GM19043 (cell line): ENCODE measurements at regions not wholly inside any gene's neighbourhood (a gene's known extent, or its start where the extent isn't known, plus 50 kb on each side); places are given as distances from the start of the nearest gene placed in this dataset.
A peak's percentile ranks its signal among the peaks of the same experiment; 100 is the strongest.
"Not testable (repeated sequence)": the region's sequence is repeated elsewhere in the genome, so short reads cannot be mapped to it uniquely, and the experiment has no call there.

Source experiments
- ATAC-seq: cut with Tn5 transposase; IDR thresholded peaks from one replicate; pipeline ENCODE4 v1.9.1; 2021; ENCODE audit warnings: low read depth; ENCODE audit not compliant: unreplicated experiment

DNA sequence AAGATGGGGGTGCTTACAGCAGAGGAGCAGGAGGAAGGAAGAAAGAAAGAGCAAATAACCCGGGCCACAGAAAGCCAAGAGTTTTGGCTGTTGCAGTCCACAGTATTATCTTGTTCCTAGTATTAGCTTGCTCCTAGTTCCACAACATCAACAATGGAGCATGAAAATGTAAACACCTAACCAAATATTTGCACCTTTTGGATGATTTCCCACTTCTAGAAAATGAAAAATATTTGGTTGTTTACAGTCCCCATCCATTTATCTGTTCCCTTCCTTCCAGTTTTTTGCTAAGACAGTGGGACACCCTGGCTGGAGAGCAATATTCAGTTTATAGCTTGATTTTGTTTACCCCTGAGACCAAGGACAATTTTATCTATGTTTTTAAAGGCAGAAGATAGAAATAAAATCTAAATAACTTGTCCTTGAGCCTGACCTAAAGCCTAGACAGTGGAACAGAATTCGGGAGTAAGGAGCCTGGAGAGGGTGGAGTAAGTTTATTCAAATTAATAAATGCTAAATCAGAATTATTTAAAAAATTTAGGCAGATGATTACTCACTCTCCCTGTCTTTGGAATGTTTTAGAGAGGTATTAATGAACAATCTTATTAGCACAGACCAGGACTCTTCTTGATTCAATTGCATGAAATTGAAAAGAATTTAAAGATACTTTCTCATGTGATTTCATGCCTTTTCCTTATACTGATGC is 51.6 kb downstream of the RESF1 start:
- ATAC-seq = no peak

- ATAC-seq = no peak
Measured at GRCh38 chr12:32012249-32012785, 53.1 kb downstream of the RESF1 start.

GRCh38 chr12:32015036-32015435 is 55.8 kb downstream of the RESF1 start:
- no peak for ATAC-seq

- no peak for ATAC-seq
Measured at GRCh38 chr12:32016680-32017482, 57.7 kb downstream of the RESF1 start.

DNA sequence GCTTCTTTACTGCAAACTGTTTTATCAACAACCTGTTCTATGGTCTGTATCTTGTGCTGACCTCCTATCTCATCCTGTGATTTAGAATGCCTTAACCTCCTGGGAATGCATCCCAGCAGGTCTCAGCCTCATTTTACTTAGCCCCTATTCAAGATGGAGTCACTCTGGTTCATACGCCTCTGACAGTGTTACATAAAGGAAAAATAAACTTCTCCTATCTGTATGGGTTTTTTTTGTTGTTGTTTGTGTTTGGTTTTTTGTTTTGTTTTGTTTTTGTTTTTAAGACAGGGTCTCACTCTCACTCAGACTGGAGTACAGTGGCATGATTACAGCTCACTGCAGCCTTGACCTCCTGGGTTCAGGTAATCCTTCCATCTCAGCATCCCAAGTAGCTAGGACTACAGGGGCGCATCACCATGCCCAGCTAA is 62.1 kb downstream of the RESF1 start:
- ATAC-seq = no peak

GRCh38 chr12:32022387-32022786 is 63.2 kb downstream of the RESF1 start:
- ATAC-seq = not testable (repeated sequence)

GRCh38 chr12:32023861-32024260 is 64.6 kb downstream of the RESF1 start:
- ATAC-seq = not testable (repeated sequence)

DNA sequence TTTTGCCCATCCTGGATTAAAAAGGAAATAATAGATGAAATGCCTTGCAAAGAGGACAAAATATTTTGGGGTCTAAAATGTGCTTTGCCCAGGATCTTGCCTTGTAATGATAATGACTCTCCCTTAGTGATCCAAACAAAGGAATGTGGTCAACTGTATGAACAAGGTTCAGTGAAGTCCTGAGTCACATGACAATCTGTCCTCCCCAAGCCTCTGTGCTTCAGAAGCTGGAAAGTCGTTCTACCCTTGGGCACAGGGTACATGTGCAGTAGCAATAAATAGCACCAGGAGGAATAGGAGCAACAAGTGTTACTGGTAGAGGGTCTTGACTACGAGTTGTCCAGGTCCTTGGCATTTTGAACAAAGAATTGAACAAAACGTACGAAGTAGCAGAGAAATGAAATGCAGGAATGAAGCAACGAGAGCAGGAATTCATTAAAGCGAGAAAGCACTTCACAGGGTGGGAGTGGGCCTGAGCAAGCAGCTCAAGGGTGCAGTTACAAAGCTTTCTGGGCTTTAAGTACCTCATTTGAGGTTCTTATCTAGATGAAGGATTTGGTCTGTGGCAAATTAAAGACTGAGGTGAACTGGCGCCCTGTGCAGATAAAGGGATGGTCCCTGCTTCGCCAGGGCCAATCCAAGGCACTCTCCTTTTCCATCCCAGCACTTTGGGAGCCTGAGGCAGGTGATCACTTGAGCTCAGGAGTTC is 65.8 kb downstream of the RESF1 start:
- ATAC-seq = no peak

DNA sequence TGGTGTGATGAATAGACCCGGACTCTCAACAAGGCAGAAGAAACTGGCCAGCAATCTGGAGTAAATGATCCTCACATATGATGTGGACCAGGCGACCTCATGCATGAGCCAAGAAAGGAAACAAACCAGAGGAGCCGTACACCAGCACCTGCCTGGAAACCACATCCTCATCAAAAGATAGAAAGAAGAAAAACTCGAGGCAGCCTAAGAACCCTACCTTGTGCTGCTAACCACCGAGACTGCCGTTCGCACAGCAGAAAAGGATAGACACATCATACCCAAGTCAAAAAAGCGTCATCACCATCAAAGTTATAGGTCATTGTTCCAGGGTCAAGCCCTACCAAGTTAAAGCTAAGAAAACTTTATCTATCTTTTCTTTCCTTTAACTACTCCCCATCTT is 66.7 kb downstream of the RESF1 start:
- ATAC-seq = peak; percentile 96

- no peak for ATAC-seq
Measured at GRCh38 chr12:32027684-32028365, 68.6 kb downstream of the RESF1 start.

DNA sequence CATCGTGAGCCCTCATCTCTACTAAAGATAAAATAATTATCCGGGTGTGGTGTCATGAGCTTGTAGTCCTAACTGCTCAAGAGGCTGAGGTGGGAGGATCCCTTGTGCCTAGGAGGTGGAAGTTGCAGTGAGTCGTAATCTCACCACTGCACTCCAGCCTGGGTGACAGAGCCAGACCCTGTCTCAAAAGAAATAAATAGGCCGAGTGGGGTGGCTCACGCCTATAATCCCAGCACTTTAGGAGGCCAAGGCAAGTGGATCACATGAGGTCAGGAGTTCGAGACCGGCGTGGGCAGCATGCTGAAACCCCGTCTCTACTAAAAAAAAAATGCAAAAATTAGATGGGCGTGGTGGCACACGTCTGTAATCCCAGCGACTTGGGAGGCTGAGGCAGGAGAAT is 70.9 kb downstream of the RESF1 start:
- ATAC-seq = no peak

GRCh38 chr12:32030676-32031075 is 71.5 kb downstream of the RESF1 start:
- ATAC-seq = no peak

GRCh38 chr12:32031109-32031508 is 71.9 kb downstream of the RESF1 start:
- no peak for ATAC-seq

DNA sequence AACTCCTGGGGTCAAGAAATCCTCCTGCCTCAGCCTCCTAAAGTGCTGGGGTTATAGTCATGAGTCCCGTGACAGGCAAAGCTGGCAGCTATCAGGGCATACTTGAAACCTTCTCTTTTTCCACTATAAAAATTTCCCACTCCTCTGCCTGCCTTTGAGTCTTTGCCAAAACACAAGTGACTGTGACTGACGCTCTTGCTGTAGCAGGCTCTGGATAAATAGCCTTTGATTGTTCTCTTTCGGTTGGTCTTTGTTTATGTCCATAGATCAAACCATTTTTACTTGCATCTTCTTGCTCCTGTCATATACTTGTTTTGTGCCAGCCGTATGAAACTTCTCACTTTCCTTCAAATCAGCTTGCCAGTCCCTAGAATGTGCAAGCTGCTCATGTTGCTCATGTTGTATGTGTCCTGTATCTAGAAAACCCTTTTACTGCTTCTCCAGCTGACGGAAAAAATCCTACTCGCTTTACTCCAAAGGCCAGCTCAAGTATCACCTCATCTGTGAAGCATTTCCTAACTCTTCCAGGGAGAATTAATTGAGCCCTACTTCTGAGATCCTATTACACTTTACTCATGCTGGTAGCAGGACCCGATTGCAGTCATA is 73.1 kb downstream of the RESF1 start:
- ATAC-seq = no peak

GRCh38 chr12:32033406-32033805 is 73.2 kb upstream of the BICD1 start:
- ATAC-seq = no peak

- ATAC-seq = no peak
Measured at GRCh38 chr12:32034045-32034444, 72.6 kb upstream of the BICD1 start.

- no peak for ATAC-seq
Measured at GRCh38 chr12:32036477-32037263, 70.0 kb upstream of the BICD1 start.

DNA sequence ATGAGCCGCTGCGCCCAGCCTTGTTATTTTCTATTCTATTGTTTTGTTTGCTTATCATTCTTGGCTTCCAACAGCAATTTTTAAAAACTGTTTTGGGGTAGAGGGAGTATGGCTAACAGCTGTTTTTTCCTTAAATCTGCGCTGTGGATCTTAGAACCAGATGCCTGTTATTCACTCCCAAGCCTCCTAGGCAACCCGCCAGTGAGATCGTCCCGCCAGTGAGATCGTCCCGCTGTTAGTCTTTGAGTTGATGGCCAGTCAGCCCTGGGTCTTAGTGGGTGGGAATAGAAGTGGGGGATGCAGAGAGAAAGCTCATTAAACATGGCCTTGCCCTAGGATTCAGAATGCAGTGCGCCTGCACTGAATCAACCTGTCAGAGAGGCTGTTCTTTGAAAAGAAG is 67.3 kb upstream of the BICD1 start:
- ATAC-seq = no peak

GRCh38 chr12:32039917-32040575 is 66.6 kb upstream of the BICD1 start:
- no peak for ATAC-seq
